ENCODE measurements at regions not wholly inside any gene's neighbourhood (a gene's known extent, or its start where the extent isn't known, plus 50 kb on each side); places are given as distances from the start of the nearest gene placed in this dataset.

DNA sequence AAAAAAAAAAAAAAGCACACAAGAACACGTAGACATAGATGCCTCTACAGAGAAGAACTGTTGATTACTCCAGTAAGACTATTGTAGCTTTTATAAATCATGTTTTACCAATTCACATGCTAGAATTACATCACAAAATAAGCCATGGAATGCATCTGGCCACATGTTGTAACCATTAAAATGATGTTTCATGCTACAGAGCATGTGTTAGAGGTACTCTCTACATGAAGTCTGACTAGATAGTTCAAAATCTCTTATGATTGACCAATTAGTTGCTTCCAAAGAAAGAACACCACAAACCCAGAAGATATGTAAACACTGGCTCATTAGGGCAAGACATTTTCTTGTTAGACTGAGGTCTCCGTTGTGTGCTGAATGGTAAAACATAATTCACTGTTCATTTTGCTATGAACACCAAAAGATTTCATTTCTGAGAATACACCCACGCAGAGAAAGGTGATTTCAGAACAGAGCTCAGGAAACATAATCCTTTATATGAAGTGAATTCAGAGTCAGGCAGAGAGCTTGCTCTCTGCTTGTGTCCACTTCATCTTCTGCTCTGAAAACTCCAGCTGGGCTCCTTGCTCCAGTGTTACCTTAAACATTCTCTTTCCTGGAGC, 411.4 kb upstream of the SOX9 start:
- DNase-seq (ENCODE audit: low read depth): no peak

DNA sequence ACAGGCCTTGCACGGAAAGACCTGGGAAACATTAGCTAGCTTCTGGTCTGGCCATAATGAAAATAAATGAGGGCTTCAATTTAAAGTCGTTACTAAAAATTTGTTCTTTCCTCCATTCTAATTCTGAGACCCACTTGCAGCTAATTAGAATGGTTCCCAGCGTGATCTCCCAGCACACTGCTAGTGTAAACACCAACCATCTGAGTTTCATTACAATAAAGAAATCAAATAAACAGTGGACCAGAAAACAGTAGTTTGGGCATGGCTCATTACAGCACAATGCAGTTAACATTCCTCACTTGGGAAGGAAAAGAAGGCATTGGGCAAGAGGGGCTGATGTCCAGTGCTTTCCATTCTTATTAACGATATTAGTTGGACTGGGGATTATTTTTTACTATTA, 410.9 kb upstream of the SOX9 start:
- DNase-seq (ENCODE audit: low read depth): no peak

DNA sequence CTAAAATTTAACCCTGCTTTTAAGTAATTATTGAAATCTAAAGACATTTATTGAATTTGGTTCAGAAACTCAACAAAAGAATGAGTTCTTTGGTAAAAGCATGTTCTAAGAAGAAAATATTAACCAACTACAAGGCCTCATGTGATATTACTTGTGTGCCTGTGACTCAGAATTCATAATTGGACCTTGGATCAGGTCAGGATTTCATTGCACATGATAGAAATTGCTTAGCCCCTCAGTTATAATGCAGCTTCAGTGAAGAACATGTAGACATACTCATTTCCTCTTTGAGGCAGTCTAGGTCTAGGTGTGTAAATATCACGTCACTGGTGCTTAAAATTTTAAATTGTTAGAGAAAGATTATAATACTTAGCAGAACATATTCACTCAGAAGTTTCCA, 410.0 kb upstream of the SOX9 start:
- no peak for DNase-seq (ENCODE audit: low read depth)

DNA sequence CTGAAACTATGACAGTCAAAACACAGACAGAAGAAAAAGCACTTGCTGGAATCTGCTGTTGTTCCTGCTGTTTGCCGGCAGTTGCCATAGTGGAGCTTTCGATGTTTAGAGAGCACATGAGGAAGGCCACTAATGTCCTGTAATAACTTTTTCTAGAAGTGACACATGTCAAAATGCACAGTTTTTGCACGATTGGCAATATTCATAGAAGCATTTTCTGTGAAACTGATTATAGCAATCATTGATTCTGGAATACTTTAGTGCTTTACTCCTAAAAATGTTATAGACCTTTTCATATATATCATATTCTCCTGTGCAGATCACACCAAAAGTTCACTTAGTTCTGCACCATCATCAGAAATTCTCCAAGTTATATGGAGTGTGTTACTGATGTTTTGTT, 407.0 kb upstream of the SOX9 start:
- no peak for DNase-seq (ENCODE audit: low read depth)

DNA sequence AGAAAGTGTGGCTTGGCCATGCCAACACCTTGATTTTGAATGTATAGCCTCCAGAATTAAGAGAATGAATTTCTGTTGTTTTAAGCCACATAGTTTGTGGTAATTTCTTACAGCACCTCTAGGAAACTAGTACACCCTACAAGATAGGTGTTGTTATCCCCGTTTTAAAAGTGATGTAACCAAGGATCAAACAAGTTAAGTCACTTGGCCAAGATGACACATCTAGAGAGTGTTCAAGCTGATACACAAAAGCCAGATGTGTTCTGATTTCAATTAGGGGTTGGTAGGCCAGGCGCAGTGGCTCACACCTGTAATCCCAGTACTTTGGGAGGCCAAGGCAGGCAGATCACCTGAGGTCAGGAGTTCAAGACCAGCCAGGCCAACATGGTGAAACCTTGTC, 396.5 kb upstream of the SOX9 start:
- DNase-seq (ENCODE audit: low read depth): no peak

DNA sequence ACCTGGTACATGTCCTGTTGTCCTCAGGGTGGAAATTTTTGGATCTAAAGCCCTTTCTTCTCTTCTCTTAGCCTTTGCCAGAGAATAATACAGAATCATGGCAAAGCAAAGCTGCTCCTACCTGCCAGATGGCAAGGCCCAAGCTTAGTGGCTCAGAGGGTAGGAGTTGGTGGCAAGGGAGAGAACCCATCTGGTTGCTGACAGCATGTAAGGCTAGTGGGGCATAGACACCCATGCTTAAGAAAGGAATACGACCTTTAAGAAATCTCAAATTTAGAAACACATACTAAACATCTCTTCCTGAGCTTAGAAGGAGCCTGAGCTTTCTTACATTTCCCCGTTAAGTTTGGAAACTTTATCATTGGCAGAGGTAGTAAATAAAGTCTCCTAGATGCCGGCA, 395.0 kb upstream of the SOX9 start:
- DNase-seq (ENCODE audit: low read depth): no peak

DNA sequence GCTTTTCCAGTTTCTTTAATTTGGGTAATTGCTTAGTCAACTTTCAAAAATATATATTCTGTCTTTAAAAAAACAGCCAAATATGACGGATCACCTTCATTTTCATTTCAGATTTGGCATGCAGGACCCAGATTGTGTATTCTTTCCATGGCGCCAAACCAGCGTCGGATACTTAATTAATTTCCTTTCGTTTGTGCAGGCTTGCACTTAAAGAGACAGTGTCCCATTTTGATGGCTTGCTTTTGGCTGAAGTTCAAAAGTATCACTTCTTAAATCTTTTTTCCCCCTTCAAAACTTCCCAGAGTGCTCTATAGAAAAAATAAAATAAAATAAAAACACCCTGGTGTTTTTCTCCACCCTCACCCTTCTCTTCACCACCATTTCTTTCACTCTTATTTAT, 394.5 kb upstream of the SOX9 start:
- no peak for DNase-seq (ENCODE audit: low read depth)

DNA sequence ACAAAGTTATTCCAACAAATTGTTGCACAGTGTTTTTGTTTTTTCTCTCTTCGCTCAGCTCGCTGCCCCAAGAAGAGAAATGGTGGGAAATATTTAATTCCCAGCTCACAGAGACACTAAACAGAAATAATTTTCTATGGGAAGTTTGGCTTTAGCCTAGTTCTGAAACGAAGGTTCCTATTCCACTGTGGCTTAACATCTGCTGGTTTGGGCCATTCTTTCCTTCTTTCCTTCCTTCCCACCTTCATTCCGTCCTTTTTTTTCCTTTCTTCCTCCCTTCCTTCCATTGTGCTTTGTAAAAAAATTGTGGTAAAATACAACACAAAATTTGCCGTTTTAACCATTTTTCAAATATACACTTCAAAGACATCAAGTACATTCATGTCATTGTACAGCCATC, 393.5 kb upstream of the SOX9 start:
- no peak for DNase-seq (ENCODE audit: low read depth)

DNA sequence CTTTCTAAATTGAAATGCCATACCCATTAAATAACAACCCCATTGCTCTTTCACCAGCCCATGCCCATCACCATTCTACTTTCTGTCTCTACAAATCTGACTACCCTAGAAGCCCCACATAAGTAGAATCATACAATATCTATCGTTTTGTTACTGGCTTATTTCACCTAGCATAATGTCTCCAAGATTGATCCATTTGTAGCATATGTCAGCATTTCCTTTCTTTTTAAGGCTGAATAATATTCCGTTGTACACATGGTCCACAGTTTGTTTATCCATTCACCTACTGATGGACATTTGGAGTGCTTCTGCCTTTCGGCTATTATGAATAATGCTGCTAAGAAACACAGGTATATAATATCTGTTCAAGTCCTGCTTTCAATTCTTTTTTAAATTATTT, 393.1 kb upstream of the SOX9 start:
- no peak for DNase-seq (ENCODE audit: low read depth)

DNA sequence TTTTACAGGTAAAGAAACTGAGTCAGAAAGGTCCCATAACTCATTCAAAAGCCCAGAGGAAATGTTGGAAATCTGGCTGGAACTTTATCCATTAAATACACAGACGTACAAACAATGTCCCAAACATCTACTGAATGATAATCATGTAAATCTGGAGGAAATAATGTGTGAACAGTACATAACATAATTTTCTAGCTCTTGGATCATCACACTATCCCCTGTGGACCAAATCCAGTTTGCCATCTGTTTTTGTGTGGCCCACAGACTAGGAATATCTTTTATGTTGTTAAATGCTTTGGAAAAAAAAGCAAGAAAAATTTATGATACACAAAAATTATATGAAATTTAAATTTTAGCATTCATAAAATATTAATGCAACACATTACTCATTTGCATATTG, 389.9 kb upstream of the SOX9 start:
- no peak for DNase-seq (ENCODE audit: low read depth)

DNA sequence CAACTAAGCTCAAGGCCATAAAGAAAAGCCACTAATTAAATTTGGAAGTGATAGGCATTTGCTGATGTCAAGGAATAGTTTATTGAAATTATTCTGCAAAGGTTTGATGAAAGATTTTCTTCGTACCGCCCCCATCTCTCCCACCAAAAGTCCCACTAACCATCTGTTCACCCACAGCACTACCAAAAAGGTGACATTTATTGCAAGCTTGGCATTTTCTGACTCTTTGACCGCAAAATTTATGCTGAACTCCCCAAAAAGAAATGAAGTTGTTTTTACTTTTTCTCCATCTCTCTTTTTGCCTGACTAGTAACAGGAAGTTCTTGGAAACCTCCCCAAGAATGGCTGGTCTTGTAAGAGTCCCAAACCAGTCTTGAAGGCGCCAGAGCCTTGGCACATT, 384.9 kb upstream of the SOX9 start:
- no peak for DNase-seq (ENCODE audit: low read depth)

DNA sequence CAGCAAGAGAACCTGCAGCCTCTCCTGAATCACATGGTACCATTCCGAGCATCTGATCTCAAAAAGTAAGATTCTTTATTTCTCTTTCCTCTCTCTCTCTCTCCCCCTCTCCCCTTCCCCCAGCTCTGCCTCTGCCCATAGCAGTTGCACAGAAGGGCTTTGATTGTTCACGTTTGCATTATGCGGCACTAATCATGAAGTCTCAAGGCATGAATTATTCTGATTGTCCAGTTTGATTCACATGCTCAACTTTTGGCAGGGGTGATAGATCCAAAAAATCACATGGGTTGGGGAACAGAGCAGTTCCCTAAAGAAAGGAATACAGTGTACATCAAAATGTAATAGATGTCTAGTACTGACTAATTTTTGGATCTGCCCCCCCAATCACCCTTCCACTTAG, 380.0 kb upstream of the SOX9 start:
- DNase-seq (ENCODE audit: low read depth): no peak

DNA sequence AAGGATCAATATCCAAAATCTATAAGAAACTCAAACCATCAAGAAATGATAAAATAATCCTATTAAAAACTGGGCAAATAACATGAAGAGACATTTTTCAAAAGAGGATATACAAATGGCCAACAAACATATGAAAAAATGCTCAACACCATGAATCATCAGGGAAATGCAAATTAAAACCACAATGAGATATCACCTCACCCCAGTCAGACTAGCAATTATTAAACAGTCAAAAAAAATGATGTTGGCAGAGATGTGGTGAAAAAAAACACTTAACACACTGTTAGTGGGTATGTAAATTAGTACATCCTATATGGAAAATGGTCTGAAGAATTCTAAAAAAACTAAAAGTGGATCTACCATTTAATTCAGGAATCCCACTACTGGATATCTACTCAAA, 379.0 kb upstream of the SOX9 start:
- no peak for DNase-seq (ENCODE audit: low read depth)

DNA sequence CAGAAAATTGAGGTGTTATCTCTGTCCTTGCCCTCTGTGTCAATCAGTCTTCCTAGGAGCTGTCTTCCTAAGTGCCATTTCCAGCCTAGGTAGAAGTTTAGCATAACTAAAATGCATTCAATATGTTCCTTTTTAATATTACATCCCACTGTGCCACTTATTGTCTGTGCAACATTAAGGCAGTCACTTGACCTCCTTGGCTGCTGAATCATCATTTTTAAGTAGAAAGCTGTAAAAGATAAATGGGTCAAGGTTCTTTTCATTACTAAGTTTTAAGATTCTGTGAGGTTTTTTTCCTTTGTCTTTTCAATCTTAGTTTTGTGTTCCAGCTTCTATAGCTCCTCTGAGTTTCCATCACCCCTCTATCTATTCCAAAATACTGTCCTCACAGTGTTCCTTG, 371.9 kb upstream of the SOX9 start:
- DNase-seq (ENCODE audit: low read depth): no peak

DNA sequence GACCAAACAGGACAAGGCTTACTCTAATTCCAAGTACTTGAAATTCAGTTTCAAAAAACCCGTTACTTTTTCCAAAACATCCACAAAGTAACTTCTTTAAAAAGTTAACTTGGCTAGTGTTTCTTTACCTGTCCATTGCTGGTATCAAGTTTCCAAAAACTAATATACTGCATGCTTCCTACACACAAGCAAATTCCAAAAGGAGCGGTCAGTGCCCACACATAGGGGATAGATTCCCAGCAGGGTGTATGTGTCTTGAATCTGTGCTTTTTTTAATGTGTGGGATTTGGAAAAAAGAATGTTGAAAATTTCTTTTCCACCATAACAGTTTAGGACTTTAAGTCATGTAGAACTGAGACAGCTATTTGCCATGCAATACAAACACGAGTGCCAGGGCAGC, 367.8 kb upstream of the SOX9 start:
- DNase-seq (ENCODE audit: low read depth): no peak

DNA sequence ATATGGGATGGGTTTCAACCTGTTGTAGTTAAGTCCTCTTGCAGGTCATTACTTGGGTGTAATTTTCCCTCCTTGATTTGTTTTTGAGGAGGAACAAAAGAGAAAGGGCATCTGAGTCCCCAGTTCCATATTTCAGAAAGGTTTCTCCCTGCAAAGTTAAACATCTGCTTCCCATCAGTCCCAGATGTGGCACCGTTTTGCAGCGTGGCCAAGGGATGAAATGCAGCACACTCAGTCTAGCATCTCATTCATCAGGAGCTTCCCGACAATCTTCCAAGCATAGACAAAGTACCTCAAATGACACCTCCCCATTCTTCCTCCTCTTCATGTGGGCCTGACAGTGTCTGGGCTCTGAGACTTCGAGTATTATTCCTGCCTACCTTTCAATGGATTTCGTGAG, 363.7 kb upstream of the SOX9 start:
- DNase-seq (ENCODE audit: low read depth): no peak

DNA sequence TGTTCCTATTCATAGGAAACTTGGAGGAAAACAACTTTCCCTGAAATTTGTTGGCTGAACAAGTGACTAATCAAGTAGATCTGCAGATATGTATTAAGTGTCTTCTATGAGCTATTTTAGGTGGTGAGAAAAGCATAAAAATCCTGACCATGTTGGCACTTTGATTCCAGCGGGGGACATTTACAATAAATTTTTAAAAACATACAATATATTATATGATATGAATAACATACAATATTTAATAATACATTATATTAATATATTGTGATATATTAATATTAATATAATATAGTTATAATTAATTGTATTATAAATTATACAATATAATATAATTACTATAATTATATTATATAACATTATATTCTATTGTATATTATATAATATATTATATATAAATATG, 362.9 kb upstream of the SOX9 start:
- no peak for DNase-seq (ENCODE audit: low read depth)

DNA sequence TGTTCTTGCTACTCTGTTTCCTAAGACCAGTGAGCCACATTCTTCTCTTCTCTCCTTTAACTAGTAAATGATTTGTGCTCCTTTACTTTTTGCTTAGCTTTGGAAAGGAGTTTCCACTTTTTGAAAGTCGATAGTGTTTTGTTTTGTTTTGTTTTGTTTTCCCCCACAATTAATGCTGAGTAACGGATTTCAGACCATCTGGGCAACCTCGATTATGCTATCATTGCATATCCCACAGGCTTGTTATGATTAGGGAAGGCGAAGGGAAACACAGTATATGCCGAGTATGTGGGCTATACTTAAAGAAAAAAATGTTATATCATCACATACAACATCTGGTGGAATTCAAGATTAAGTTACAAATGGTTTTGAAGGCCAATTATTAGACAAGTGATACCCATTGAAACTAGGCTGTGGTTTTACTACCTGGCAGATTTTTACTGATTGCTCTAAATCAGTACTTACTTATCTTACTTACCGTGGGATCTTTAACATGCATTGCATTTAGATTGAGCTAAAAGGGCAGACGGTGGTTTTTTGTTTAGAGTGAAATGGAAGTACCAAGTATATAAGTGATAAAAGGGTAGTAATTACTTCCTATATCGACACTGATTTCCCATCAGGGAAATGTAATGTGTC, 361.3 kb upstream of the SOX9 start:
- no peak for DNase-seq (ENCODE audit: low read depth)

DNA sequence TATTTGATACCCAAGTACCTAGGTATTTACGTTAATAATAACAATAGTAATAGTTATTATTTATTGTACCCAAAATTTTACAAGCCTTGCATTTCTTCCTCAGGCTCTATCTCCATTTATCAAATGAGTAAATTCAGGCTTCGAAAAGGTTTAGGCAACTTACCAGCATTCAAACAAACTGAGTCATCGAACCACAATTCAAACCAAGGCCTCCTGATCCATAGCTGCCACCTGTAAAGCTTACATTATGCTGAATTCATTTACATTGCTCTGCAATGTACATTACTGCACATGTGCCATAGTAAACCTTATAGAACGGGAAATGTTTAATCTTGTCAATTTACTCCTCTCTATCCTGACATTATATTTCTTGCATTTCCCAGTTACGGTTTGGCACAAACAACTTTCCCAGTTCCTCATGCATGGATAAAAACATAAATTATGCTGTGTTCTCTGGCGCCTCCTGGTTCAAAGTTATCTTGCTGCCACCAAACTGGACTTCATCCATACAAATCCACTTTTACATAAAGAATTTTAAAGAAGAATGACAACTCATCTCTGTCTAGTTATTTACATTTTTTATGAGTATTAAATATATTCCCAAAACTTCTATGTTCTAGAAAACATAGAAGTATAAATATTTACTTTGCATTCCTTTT, 360.6 kb upstream of the SOX9 start:
- DNase-seq (ENCODE audit: low read depth): peak; percentile 5

DNA sequence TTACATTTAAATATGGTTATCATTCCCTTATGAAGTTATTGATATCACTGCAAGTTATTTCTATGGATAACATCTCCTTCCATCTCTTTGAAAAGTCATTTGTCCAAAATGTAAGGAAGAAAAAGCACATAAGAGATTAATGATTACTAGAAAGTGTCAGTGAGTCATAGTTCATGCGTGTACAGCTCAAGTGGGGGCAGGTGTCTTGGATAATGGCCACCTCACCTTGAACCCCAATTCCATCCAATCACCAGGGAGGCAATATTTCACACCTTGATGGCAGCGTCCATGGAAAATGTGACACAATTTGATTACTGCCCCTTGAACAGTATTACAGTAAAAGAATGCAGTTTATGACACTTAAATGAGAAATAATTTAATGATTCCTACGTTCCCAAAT, 358.3 kb upstream of the SOX9 start:
- DNase-seq (ENCODE audit: low read depth): no peak

DNA sequence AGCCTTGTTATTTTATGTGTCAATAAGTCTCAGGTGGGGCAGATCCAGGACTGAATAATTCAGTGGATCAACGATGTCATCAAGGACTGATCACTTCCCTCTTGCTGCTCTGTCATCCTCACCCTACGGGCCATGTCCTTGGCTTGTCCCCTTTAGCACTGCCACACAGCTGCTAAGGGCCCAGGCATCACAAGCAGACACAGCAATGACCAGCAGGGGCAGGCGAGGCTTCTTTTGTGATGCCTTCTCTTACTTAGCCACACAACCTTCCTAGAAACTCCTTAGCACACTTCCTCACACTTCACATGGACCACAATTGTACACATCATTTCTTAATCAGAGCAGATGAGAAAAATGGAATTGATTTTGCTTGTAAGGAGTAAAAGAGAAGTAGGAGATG, 356.3 kb upstream of the SOX9 start:
- DNase-seq (ENCODE audit: low read depth): peak; percentile 3

DNA sequence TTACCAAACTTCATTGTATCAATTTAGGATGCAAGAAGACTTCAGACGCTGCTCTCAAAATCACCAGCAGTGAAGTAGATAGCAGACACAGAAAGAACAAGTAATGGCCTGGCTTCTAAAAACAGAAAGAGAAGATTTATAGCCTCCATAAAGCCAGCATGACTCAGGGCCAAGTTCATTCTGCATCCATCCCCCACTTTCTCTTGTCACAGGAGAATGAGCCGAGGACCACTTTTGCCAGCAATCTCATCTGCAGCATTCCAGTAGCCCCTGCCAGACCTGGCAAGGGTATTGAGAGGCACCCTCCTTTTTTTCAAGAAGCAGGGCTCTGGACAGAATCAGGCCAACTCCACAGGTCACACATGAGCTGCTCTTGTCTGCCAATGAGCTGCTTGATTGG, 355.4 kb upstream of the SOX9 start:
- DNase-seq (ENCODE audit: low read depth): no peak

DNA sequence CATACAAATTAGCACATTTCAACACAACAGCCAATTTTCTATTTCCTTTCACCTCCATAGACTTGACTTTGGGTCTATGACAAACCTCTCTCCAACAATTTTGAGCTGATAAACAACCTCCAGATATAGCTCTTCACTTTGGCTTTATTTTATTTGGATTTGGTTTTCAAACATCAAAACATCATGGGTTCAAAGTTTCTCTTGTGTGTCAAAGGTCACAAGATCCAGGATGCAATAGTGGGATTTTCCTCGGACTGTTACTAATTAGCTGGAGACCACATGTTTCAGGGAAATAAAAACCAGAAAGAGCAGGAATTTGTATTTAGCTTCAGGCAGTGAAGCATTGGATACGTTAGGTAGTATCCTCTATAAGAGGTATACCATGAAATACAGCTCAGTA, 351.0 kb upstream of the SOX9 start:
- DNase-seq (ENCODE audit: low read depth): no peak

DNA sequence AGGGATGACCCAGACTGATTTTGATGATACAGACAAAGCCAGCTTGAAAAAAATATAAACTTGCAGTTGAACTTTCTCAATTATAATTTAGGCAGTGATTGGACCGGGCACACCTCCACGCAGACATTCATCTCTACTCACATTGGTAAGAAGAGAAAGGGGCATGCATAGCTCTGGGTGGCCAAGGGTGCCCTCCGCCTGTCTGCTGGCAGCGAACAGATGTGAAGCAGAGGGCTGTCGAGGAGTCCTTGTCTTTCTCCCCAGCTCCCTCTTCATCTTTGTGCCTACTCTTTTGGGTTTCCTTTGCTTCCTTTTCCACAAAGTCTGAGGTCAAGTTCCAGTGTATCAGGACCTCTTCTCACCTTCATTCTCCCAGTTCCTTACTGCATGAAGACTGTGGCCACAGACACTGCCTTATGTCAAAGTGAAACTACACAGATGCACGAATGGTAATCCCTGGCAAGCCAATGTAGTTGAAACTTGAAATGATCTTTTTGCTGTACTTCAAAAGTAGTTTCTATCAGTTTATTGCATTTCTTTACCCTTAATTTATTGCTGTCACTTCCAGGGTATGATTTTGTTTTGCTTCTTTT, 343.7 kb upstream of the SOX9 start:
- DNase-seq (ENCODE audit: low read depth): no peak

Measured in iris pigment epithelial cell (primary cell).